NB4 (cell line): ENCODE measurements at regions not wholly inside any gene's neighbourhood (a gene's known extent, or its start where the extent isn't known, plus 50 kb on each side); places are given as distances from the start of the nearest gene placed in this dataset.

ENCODE experiments used
- POLR2A ChIP-seq: IDR thresholded peaks from 2 replicates; pipeline ENCODE4 v1.6.1; 2011; ENCODE audit warnings: mild to moderate bottlenecking; ENCODE audit not compliant: insufficient read length; ENCODE audit errors: extremely low read depth
- TF ChIP-seq, protein P1 (sequence below): IDR thresholded peaks from one replicate; pipeline ENCODE4 v1.5.1; 2012; ENCODE audit warnings: low read depth, low read length
- TF ChIP-seq, protein P2 (sequence below): IDR thresholded peaks from 2 replicates; pipeline ENCODE4 v1.6.1; 2011; ENCODE audit warnings: low read depth, low read length

GRCh38 chr19:30935146-30935545, 414.1 kb downstream of the TSHZ3 start:
- TF ChIP-seq, protein P1, sequence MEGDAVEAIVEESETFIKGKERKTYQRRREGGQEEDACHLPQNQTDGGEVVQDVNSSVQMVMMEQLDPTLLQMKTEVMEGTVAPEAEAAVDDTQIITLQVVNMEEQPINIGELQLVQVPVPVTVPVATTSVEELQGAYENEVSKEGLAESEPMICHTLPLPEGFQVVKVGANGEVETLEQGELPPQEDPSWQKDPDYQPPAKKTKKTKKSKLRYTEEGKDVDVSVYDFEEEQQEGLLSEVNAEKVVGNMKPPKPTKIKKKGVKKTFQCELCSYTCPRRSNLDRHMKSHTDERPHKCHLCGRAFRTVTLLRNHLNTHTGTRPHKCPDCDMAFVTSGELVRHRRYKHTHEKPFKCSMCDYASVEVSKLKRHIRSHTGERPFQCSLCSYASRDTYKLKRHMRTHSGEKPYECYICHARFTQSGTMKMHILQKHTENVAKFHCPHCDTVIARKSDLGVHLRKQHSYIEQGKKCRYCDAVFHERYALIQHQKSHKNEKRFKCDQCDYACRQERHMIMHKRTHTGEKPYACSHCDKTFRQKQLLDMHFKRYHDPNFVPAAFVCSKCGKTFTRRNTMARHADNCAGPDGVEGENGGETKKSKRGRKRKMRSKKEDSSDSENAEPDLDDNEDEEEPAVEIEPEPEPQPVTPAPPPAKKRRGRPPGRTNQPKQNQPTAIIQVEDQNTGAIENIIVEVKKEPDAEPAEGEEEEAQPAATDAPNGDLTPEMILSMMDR: no peak
- TF ChIP-seq POLR2A: no peak
- TF ChIP-seq, protein P2, sequence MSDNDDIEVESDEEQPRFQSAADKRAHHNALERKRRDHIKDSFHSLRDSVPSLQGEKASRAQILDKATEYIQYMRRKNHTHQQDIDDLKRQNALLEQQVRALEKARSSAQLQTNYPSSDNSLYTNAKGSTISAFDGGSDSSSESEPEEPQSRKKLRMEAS: no peak
